22Rv1 (cell line): ENCODE measurements at regions not wholly inside any gene's neighbourhood (a gene's known extent, or its start where the extent isn't known, plus 50 kb on each side); places are given as distances from the start of the nearest gene placed in this dataset.

Source experiments
- H3K27ac ChIP-seq: fragments of 450-650 bp; 2 replicates; pipeline ENCODE4 v1.5.1; 2017
- CTCF ChIP-seq: fragments of 450-650 bp; IDR thresholded peaks from 2 replicates; pipeline ENCODE4 v1.5.1; 2017; ENCODE audit warnings: mild to moderate bottlenecking
- ZFX ChIP-seq: fragments of 450-650 bp; IDR thresholded peaks from 2 replicates; pipeline ENCODE4 v1.6.1; 2017; ENCODE audit warnings: antibody characterized with exemption, borderline replicate concordance

- TF ChIP-seq ZFX (no peak), CTCF (no peak)
These were observed 114.5 kb downstream of the CRYAA start for GRCh38 chr21:43283136-43283924.

GRCh38 chr21:43282358-43283120 lies 113.7 kb downstream of the CRYAA start:
- H3K27ac ChIP-seq, result no peak overlapping the region
- TF ChIP-seq ZFX (no peak), CTCF (no peak)

More at GRCh38 chr21:43283136-43283924, 114.5 kb downstream of the CRYAA start:
- no peak overlapping the region for H3K27ac ChIP-seq

- no peak overlapping the region for H3K27ac ChIP-seq
- TF ChIP-seq CTCF, result no peak
- no peak for TF ChIP-seq ZFX
These were observed 113.0 kb downstream of the CRYAA start for GRCh38 chr21:43281661-43282357.

- no peak for TF ChIP-seq ZFX
- no peak for TF ChIP-seq CTCF
- H3K27ac ChIP-seq, result no peak overlapping the region
These were observed 112.3 kb downstream of the CRYAA start for GRCh38 chr21:43280949-43281633.

- TF ChIP-seq ZFX, result no peak
- no peak for TF ChIP-seq CTCF
- no peak overlapping the region for H3K27ac ChIP-seq
These were observed 110.7 kb downstream of the CRYAA start for GRCh38 chr21:43279578-43279894.

GRCh38 chr21:43278766-43279577 lies 110.2 kb downstream of the CRYAA start:
- no peak overlapping the region for H3K27ac ChIP-seq
- TF ChIP-seq ZFX (no peak), CTCF (no peak)
